ENCODE measurements at regions not wholly inside any gene's neighbourhood (a gene's known extent, or its start where the extent isn't known, plus 50 kb on each side); places are given as distances from the start of the nearest gene placed in this dataset.

GRCh38 chr11:45473341-45473895 is 187.3 kb upstream of the SYT13 start:
- Histone ChIP-seq H3K4me3 (no peak overlapping the region), H3K4me1 (no peaks in the 10 kb centered on the region), H3K27me3 (no peaks in the 10 kb centered on the region), H3K27ac (no peak overlapping the region), H3K36me3 (no peaks in the 10 kb centered on the region), H3K9me3 (no peaks in the 10 kb centered on the region)
- TF ChIP-seq CTCF (IDR thresholded peaks at IDR 0.05) = no peak
- ATAC-seq (no peak), DNase-seq (no peak)
- intact Hi-C loops (cut with DNase I) = no loop called here

- TF ChIP-seq CTCF (IDR thresholded peaks at IDR 0.05) = no peak
- Histone ChIP-seq H3K4me1 (no peaks in the 10 kb centered on the region), H3K27me3 (no peaks in the 10 kb centered on the region), H3K27ac (no peak overlapping the region), H3K4me3 (no peak overlapping the region), H3K9me3 (no peaks in the 10 kb centered on the region), H3K36me3 (no peaks in the 10 kb centered on the region)
- intact Hi-C loops (cut with DNase I) = no loop called here
- ATAC-seq = no peak
- DNase-seq = no peak
These were observed 186.7 kb upstream of the SYT13 start for GRCh38 chr11:45472716-45473317.

GRCh38 chr11:45471266-45471665 is 185.1 kb upstream of the SYT13 start:
- TF ChIP-seq CTCF (IDR thresholded peaks at IDR 0.05) = no peak
- intact Hi-C loops (cut with DNase I) = no loop called here
- Histone ChIP-seq H3K9me3 (no peaks in the 10 kb centered on the region), H3K4me1 (no peaks in the 10 kb centered on the region), H3K36me3 (no peaks in the 10 kb centered on the region), H3K27me3 (no peaks in the 10 kb centered on the region), H3K27ac (no peak overlapping the region), H3K4me3 (no peak overlapping the region)
- ATAC-seq (no peak), DNase-seq (no peak)

- H3K27me3 ChIP-seq = no peaks in the 10 kb centered on the region
- H3K27ac ChIP-seq = no peak overlapping the region
- no peaks in the 10 kb centered on the region for H3K4me1 ChIP-seq
- no peaks in the 10 kb centered on the region for H3K36me3 ChIP-seq
- DNase-seq (no peak), ATAC-seq (no peak)
- intact Hi-C loops (cut with DNase I) = no loop called here
- no peak for TF ChIP-seq CTCF (IDR thresholded peaks at IDR 0.05)
- no peak overlapping the region for H3K4me3 ChIP-seq
- no peaks in the 10 kb centered on the region for H3K9me3 ChIP-seq
These were observed 184.6 kb upstream of the SYT13 start for GRCh38 chr11:45470794-45471167.

- ATAC-seq = no peak
- intact Hi-C loops (cut with DNase I) = no loop called here
- Histone ChIP-seq H3K4me1 (no peaks in the 10 kb centered on the region), H3K27ac (no peak overlapping the region), H3K4me3 (no peak overlapping the region), H3K36me3 (no peaks in the 10 kb centered on the region), H3K9me3 (no peaks in the 10 kb centered on the region), H3K27me3 (no peaks in the 10 kb centered on the region)
- no peak for DNase-seq
- no peak for TF ChIP-seq CTCF (IDR thresholded peaks at IDR 0.05)
These were observed 184.1 kb upstream of the SYT13 start for GRCh38 chr11:45470151-45470793.
